D341Med (cell line): ENCODE measurements at regions not wholly inside any gene's neighbourhood (a gene's known extent, or its start where the extent isn't known, plus 50 kb on each side); places are given as distances from the start of the nearest gene placed in this dataset.
"Not testable (repeated sequence)": the region's sequence is repeated elsewhere in the genome, so short reads cannot be mapped to it uniquely, and the experiment has no call there.

ENCODE experiments used
- DNase-seq: peaks from one replicate; pipeline ENCODE4 v3.0.0; 2012; ENCODE audit warnings: low spot score

DNA sequence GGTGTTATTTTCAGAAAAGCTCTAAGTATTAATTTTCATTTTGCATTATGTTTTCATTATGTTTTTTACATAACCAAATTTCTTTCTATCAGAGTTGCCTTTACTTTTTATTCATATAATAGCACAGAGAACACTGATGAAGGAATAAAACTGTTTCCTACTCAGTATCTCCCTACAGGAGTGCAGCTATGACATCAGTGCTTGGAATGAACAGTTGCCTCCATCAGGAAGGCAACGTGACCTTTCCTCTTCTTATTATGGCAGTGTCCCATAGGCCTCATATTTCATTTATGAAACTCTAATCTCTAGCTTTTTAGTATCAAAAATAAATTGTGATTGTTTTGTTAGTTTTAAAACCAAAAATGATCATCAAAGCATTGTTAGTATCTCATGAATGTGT is 712.8 kb downstream of the CD109 start:
- no peak for DNase-seq

DNA sequence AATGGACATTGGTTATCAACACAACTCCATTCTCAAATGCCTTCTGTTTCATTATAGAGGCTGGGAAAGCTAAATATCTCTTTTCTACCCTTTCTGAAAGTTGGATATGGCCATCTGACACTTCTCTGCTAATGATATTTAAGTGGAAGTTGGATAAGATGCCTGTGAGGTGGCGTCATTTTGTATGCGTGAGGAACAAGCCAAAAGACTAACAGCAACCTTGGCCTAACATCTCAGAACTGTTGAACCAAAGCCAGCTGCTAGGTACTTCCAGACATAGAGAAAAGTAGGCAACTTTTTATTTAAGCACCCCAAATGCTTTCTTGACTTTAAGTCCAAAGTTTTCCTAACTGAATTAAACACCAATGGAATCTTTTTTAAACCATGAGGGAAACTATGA is 708.4 kb downstream of the CD109 start:
- no peak for DNase-seq

DNA sequence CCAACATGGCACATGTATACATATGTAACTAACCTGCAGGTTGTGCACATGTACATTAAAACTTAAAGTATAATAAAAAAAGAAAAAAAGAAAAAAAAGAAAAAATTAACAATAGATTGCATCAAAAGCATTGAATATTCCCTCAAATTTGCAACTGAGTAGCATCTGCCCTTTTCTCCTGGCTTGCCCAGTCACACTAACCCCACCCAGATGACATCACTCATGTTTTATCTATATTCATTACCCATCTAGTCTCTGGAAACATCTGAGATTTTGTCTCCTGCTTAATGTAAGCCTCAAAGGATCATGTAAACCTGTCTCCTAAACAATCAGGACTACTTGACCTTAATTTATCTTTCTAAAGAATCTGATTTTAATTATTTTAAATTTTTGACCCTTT is 706.8 kb downstream of the CD109 start:
- DNase-seq: no peak

DNA sequence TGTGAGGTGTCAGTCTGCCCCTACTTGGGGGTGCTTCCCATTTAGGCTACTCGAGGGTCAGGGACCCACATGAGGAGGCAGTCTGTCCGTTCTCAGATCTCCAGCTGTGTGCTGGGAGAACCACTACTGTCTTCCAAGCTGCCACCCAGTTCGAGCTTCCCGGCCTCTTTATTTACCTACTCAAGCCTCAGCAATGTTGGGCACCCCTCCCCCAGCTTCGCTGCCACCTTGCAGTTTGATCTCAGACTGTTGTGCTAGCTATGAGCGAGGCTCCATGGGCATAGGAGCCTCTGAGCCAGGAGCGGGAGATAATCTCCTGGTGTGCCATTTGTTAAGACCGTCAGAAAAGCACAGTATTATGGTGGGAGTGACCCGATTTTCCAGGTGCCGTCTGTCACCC is 682.4 kb downstream of the CD109 start:
- not testable (repeated sequence) for DNase-seq

DNA sequence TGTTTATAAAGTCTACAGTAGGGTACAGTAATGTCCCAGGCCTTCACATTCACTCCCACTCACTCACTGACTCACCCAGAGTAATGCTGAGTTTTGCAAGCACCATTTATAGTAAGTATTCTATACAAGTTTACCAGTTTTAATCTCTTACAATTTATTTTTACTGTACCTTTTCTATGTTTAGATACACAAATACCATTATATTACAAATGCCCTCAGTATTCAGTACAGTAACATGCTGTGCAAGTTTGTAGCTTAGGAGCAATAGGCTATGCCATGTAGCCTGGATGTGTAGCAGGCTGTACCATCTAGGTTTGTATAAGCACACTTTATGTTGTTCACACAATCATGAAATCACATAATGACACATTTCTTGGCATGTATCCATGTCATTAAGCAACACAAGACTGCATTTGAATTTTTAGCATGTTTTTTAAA is 673.6 kb downstream of the CD109 start:
- no peak for DNase-seq

DNA sequence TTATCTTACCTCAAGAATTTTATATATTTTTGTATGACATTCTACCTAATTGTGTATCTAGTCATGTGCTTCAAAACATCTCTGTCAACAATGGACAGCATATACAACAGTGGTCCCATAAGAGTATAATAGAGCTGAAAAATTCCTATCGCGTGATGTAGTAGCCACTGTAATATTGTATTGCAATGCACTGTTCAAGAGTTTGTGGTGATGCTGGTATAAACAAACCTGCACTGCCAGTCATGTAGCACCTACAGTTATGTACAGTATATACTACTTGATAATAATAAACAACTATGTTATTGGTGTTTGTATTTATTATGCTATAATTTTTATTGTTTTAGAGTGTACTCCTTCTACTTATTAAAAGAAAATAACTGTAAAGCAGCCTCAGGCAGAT is 672.7 kb downstream of the CD109 start:
- DNase-seq: no peak

DNA sequence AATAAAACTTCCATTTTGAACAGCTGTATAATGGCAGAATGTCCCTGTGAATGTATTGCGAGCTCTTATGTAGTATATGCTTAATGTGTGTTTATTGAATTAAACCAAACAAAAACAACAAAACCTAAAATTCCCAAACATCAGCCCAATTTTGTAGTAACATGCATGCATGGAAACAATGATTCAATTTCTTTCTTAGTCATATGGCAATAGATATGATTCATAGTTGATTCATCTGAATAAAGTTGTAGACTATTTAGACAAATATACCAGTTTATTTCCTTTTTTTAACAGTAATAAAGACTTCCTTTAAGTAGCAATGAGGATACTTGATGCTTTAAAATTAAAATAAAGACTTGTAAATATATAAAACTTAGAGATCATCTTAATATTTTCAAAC is 670.6 kb downstream of the CD109 start:
- DNase-seq: no peak

DNA sequence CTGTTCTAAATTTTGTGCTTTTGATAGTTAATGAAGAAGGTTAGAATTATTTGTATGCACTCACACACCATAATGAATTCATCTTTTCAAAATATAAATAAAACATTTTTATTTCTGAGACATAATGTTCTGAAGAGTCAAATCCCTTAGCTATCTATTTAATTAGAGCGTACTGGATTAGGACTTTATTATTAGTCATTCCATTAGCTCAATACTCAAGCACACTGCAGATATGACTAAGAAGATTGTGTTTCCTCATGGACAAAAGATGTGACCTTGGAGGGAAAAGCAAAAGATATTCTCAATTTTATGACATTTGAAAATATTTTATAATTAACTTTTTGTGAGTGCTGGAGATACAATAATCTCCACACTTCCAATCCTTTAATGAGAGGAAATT is 666.4 kb downstream of the CD109 start:
- no peak for DNase-seq

DNA sequence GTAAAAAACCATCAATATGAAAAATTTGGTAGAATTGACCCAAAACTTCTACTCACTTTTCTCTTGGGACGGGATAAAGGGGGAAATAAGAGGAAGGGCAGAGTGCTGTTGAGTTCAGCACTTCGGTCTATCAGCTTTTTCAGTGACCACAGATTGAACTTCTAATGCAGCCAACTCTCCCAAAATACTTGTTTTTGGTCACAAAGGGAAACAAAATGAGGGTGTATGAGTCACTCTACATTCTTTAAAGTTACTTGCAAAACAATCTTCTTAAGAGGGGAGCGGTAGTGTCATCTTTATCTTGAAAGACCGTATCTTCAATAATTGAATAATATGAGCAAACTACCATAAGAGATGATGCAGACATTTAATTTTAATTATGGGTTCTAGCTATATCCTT is 661.3 kb downstream of the CD109 start:
- no peak for DNase-seq

DNA sequence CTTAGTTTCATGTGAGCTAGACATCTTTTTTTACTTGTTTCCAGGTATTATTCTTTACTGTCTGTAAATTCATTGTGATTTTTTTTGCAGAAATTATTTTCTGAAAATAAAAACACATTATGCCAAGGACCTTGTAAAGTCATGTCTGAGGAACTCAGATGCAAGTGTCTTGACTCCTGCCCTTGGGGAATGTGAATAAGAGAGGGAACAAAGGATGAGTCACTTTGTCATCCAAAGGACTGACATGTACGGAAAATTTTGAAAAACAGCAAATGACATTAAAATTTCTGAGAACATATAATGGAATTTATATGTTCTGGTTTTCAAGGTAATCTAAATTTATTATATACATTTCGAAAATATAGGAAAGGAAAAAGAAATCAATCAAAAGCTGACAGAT is 660.4 kb downstream of the CD109 start:
- no peak for DNase-seq

DNA sequence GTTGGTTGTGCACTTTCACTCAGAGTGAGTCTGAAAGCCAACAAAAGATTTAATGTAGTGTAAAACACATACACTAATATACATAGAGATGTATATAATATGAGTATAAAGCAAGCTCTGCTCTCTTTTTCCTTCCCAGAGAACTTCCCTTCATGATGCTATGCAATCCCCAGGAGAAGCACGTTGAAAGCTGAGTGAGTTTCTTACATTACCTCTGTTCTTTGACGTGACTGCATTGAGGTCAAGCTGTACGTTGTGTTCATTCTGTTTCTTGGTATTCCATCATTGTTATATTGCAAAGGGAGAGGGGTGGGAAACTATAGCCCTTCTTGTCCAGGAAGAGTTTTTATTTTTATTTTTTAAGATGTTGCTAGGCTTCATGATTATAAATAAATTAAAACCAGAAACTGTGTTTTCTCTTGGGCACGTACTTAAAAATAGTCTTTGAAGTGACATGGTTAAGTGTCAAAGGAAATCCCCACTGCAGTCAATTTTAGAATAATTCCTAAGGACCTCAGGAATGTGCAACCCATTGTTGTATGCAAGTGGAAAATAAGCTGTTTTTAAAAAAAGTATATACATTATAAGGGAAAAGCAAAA is 651.0 kb downstream of the CD109 start:
- DNase-seq: no peak

DNA sequence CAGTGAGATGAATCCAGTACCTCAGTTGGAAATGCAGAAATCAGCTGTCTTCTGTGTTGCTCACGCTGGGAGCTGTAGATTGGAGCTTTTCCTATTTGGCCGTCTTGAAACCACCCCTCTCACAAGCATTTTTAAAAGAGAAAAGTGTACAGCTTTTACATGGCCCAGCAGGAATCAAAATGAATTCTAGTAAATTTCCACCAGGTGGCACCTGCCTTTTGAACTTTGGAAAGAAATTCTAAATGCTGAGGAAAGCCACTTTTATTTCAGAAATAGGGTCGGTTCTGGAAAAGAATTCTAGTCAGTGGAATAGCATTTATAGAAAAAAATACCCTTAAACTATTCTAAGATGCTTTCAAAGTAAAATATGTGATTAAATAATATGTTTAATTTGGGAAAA is 647.8 kb downstream of the CD109 start:
- peak; percentile 31 for DNase-seq

DNA sequence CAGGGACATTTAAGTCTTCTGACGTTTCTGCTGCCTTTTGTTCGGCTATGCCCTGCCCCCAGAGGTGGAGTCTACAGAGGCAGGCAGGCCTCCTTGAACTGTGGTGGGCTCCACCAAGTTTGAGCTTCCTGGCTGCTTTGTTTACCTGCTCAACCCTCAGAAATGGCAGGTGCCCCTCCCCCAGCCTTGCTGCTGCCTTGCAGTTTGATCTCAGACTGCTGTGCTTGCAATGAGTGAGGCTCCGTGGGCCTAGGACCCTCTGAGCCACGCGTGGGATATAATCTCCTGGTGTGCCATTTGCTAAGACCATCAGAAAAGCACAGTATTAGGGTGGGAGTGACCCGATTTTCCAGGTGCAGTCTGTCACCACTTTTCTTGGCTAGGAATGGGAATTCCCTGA is 647.3 kb downstream of the CD109 start:
- DNase-seq: not testable (repeated sequence)

DNA sequence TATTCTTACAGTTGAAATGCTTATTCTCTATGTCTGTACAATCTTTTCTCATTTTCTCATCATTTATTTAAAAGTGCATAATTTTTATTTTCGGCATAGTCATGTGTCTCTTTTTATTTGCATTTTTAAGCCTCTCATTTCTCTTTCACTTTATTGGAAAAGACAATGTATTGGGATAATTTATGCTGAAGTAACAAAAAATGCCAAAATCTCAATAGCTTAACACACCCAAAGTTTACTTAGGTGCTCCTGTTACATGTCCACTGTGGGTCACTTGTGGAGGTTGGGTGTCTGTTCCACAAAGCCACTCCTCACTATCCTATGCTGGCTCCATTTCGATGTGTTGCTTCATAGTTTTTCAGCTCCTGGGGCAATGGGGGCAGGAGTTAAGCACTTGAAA is 638.7 kb downstream of the CD109 start:
- no peak for DNase-seq

DNA sequence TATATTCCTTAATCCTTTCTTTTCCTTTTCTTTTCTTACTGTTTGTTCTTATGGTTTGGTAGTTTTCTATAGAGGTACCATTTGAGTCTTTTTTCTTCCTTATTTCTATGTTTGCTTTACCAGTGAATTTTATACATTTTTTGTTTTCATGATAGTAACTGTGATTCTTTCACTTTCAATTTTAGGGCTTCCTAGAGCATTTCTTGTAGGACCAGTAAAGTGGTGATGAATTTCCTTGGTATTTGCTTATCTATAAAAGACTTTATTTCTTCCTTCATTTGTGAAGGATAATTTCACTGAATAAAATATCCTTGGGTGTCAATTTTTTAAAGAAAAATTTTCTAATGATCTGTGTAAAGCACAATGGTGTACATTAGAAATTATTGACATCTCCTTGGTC is 637.4 kb downstream of the CD109 start:
- no peak for DNase-seq

DNA sequence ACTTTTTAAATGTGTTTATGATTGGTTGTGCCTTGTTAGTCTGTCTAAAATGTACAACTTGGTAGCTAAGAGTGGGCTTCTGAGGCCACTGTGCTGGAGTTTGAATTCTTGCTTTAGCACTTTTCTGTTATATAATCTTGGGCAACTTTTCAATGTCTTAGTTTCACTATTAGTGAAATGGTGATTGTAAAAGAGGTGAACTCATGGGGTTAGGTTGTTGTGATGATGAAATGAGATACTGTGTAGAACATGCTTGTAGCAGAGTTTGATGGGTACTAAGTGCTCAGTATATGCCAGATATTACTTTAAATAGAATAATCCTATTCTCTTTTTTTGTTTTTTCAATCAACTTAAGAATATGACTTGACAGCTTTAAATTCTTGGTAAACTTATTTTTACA is 624.7 kb downstream of the CD109 start:
- DNase-seq: no peak

DNA sequence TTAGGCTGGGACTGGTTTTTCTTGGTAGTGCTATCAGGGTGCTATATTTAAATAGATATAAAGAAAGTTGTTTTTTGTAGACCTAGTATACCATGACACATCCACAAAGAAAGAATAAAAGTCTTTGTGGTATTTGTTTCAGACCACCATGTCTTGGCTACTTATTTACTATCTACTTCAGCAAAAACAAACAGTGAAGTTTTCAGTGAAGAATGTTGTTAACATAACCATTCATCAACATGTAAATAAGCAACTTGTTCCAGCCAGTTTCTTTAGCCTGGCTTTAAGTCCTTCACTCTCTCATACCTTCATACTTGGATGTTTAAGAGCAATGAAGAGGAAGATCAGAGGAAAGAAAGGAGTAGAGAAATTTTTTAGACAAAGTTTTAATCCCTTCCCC is 624.1 kb downstream of the CD109 start:
- DNase-seq: no peak

DNA sequence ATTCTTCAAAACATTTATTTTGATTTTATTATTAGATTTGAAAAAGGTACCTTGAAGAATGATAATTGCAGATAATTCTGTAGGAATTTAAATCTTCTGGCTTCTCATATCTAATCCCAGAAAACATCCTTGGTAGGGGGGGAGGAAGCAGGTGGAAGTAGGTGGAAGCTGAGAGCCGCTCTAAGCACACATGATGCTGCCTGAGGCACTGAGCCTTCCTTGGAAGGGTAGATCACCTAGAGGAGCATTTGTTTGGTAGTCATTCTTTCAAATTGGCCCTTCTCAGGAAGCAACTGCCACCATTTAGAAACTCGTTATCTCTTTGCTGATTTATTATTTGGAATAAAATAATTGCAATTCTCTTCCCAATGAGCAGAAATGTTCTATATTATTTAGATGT is 623.3 kb downstream of the CD109 start:
- DNase-seq: no peak

DNA sequence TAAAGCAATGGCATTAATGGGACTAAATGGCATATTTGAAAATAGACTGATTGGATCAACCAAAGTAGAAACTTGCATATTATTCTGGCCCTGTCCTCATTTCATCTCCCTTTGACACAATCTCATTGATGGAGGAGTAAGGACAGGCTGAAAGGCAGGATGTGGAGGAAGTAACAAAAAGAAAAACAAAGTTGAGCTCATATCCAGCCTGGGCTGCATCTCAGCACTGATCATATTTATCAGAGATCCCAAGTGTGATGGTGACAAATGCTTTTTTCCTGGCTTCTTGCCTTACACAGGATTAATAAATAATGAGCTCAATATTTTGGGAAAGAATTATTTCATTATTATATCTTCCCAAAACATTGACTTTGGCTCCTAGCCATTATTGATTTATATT is 622.7 kb downstream of the CD109 start:
- no peak for DNase-seq

DNA sequence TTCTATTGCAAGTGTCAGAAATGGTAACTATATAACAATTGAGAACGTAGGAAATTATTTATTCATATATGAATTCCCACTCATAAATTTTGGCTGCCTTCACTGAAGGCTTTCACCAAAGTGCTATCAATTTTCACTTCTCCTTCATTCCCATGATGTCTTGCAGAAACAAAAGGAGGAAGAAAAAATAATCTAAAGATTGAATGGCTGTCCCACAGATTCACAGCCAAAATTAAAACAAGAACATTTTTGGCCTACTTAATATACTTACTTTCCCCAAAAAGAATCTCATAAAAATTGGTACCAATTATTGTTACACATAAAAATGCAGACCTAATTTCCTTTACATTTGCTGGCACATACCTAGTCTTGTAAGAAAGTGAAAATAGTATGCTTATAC is 616.1 kb downstream of the CD109 start:
- DNase-seq: no peak

DNA sequence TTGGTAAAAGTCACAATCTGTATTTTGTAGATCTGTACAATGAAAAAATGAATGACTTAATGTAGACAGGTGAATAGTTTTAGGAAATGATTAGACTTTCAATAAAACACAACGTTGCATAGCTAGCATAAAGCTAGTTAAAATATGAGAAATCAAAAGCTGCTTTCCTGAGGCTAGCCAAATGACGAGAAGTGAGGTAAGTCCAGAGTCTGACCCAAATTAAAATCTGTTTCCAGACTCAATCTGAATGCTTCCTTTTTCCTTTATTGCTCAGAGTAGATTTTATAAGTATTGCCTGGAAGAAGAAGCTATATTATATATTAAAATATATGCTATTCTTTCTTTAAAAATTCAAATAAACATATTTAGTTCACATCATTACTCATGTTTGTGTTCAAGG is 615.4 kb downstream of the CD109 start:
- DNase-seq: no peak

DNA sequence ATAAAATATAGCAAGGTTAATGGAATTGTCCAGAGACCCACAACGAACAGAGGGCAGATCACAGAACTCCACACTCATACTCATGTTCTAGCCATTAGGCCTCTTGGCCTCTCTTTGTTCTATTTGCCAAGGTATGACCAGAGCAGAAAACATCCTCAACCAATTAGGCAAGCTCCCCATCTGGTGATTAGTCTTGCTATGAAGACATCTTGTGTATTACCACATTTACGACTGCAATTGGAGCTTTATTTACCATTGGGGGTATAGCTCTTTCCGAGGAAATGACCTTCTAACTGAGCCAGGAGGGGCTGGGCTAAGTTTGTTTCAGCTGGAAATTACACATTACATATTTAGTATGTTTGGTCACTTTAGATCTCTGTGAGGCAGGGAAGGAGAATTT is 593.9 kb downstream of the CD109 start:
- no peak for DNase-seq

DNA sequence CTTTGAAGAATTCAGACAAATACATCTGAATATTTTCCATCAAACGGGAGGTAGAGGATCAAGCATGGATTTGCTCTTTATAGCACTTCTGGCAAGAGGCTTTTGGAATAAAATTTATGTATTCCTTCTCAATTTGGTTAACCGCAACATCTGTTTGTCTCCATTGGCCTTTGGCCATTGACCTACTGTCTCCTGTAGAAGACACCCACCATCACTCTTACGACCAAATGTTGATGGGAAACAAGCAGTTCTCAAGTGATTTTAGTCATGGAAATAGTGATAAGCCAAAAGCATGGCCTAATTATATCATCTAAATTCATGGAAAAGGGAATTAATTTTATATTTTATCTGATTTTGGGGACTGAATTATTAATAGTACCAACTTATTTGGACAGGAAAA is 591.9 kb downstream of the CD109 start:
- DNase-seq: no peak

DNA sequence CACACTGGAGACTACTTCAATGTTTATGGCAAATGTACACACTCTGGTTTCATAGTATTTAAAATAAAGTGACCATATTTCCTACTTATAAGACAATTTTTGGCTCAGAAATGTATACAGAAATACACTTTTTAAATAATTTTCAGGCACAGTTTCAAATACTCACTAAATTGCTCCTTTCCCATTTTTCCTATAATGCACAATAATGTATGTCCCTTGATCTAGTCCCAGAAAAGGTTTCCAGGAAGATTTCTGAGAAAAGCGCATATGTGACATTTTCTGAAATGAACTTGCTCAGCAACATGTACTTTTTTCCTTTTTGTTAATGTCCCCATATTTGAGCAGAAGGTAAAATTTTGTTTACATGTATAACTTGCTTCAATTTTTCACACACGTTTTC is 591.4 kb downstream of the CD109 start:
- DNase-seq: no peak

DNA sequence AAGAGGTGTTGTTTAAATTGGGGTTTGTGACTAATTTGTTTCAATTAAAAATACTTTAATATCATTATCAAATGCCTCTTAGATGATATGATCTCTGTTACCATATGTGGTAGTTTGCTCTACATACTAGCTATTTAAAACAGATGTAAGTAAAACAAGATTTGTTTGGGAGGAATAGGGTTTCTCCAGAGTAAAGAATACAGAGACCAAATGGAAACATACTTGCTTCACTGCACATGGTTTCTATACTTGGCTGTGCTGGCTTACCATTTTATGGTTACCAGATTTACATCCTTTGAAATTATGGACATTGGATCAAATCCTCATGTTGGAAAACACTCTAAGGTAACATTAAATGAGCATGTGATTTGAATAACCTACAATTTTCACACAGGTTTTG is 588.3 kb downstream of the CD109 start:
- no peak for DNase-seq
